ENCODE measurements at regions not wholly inside any gene's neighbourhood (a gene's known extent, or its start where the extent isn't known, plus 50 kb on each side); places are given as distances from the start of the nearest gene placed in this dataset.

DNA sequence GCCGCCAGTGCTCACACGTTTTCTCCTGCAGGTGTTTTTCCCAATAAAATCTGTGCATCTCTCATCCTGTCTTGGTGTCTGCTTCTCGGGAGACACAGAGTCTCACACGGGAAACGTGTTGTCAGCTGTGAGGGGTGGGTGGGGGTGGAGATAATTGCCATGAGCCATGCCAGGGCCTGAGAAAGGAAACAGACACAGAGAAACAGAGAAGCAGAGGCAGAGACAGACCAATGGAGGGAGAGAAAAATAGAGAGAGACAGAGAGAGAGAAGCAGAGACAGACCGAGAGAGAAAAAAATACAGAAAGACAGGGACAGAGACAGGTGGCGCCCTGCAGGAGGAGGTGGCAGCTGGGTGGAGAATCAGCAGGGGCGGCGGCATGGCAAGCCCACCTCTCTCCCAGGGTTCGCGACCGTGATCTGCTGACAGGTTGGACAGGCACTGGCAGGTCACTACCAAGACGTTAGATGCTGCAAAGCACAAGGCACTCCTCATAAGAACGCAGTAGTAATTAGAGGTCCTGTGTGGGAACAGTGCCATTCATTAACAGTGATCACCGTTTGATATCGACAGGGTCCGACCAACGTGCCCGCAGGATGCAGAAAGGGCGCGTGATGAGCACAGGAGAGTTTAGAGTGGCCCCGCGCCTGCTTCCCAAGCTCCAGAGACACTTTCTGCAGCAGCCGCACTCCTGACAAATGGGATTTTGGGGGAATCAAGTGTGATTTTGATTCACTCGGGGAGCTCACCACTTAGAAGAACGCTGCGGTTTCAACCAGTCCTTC lies 70.5 kb upstream of the INSIG1 start:
- in situ Hi-C loops (cut with HindIII; ENCODE audit: low sequenced_read_pairs) = no loop called here

DNA sequence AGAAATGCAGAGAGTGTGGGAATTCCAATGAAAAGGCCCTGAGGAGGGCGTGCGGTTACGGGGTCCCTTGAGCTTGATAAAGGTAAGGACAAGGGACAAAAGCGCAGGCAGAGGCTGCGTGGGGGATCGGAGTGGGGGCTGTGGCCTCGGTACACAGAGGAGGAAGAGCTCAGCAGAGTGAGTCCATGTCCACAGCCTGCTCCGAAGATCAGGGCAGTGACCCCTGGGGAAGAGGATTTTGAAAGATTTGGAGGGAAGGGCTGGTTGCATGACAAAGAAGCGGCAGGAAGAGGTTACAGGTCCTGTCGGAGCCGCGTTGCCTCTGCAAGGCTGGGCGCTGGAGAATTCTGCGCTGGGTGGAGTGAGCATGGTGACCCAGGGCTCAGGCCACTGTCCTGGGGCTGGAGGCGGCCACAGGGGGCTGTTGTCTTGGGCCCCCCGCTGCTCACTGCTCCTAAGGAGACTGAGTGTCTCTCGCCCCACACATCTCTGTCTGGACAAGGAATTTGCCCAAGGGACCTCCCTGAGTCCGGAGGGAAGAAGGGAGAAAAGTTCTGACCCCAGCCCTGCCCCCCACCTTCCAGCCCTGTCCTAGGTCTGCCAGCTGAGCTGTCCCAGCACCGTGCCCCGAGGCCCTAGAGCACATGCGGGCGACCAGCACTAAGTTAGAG lies 69.8 kb upstream of the INSIG1 start:
- in situ Hi-C loops (cut with HindIII; ENCODE audit: low sequenced_read_pairs) = no loop called here

DNA sequence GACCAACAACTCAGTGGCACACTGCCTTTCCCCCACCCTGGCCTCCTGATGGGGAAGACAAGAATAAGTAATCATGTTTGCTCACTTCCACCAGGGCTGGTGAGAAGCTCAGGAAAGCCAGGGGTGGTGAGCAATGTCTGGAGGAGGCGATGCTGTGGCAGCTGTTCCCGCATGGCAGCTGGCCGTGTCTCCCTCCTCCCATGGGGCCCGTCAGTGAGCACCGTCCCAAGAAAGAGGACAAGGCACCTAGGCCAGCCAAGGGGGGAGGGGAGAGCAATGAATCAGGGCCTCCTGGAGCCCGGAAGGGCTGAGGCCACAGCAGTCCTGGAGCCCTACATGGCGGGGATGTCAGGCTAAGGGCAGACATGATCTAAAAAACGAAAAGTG lies 69.2 kb upstream of the INSIG1 start:
- in situ Hi-C loops (cut with HindIII; ENCODE audit: low sequenced_read_pairs) = no loop called here

DNA sequence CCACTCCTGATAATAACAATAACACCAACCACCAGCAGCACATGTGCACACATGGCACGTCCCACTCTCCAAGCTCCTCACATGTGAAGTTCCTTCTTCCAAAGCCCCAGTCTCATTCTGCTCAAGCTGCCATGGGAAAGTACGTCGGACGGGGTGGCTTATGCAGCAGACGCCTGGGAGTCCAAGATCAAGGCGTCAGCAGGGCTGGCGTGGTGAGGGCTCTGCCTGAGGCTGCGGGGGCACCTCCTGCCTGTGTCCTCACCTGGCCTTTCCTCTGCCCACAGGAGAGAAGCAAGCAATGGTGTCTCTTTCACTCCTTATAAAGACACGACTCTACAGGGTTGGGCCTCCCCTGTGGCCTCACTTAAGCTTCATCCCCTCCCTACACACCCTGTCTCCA lies 68.8 kb upstream of the INSIG1 start:
- in situ Hi-C loops (cut with HindIII; ENCODE audit: low sequenced_read_pairs) = no loop called here

DNA sequence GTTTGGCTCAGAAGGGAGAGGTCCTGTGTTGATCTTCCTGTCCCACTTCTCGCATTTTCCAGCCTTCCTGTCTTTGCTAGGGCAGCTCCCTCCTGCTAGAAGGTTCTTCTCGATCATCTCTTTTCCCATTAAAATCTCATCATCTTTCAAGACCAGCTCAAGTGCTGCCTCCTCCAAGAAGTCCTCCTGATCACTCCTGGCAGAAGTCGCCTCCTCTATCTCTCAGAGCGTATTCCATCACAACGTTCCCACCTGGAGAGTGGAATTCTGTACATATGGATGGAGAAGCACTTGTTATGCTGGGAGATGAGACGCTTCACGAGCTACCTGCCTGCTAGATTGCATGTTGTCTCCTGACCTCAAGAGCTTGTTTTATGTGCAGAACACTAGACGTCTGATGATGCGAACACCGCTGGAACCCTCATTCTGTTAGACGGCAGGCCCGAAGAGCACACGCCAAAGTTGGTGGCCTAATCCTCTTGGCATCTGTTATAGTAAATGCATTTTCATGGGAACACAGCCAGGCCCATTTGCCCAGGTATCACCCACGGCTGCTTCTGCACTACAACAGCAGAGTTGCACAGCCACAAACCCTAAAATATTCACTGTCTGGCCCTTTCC lies 68.0 kb upstream of the INSIG1 start:
- in situ Hi-C loops (cut with HindIII; ENCODE audit: low sequenced_read_pairs) = loop anchor here (5.0 kb wide), 1 partner anchor 53 kb away; no protein-coding TSS in a partner anchor

DNA sequence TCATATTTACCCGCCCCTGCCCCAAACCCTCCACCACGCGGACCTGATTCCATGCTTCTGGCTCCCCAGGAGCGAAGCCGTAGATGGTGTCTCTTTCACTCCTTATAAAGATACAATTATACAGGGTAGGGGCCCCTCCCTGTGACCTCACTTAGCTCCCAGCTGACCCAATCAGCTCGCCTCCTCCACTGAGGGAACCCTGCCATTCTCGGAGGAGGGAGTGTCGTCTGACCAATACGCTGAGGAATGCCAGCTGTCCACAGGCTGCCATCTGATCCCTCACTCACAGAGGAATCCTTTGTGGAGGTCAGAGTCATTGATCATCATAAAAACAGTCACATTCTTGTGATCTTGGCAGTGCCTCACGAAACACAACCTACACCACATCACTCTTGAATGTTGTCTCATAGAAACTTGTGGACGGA lies 67.5 kb upstream of the INSIG1 start:
- in situ Hi-C loops (cut with HindIII; ENCODE audit: low sequenced_read_pairs) = loop anchor here (5.0 kb wide), 1 partner anchor 52 kb away; no protein-coding TSS in a partner anchor

DNA sequence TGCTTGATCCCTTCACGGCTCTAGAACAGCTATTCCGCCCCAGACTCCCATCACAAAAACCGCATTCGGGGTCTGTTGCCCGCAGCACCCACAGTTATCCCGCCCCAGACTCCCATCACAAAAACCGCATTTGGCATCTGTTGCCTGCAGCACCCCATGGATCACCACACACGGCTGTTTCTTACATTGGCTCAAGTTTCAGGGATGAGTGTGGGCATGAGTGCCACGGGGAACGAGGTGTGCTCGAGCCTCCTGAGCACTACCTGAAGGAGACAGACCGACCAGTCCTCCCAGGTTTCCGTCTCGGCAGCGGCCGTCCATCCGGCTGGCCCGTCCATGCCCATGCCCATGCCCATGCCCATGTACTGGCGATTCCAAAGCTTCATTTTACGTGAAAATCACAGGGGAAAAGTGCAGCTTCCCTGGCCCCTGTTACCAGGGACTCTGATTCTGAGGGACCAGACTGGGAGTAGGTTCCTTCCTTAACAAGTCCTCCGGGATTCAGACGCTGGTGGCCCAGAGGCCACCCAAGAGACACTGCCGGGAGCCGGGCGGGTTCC lies 66.4 kb upstream of the INSIG1 start:
- in situ Hi-C loops (cut with HindIII; ENCODE audit: low sequenced_read_pairs) = loop anchor here (5.0 kb wide), 1 partner anchor 51 kb away; no protein-coding TSS in a partner anchor

DNA sequence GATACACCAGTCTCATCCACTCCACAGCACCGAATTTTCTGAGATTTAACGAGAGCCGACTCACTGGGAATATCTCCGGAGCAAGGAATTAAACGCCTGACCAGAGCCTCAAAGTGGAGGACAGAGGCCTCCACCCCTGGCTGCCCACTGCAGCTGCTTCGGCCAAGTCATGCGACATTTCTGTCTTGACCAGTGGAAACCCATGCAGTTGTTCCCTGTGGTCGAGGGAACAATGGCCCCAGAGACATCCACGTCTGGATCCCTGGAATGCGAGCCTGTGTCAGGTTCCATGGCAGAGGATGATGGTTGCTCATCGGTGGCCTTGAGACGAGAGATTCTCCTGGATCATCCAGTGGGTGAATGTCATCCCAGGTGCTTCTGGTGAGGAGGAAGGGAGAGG lies 65.7 kb upstream of the INSIG1 start:
- in situ Hi-C loops (cut with HindIII; ENCODE audit: low sequenced_read_pairs) = loop anchor here (5.0 kb wide), 1 partner anchor 50 kb away; no protein-coding TSS in a partner anchor

DNA sequence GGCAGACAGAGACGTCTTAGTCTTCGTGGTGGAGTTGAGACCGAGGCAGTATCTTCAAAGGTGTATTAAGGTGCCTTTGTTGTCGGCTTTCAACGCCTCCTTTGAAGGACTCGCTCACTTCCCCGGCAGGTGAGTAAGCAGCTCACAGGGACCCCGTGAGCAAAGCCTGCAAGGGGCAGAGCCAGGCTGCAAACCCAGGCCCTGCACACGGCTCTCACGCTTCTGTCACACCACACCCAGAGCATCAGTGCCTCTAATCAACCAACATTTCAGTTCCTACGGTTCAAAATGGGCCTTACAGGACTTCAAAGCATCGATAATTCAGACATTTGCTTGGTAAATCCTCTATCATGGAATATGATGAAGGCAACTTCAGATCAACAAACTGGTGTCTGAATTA lies 64.8 kb upstream of the INSIG1 start:
- in situ Hi-C loops (cut with HindIII; ENCODE audit: low sequenced_read_pairs) = loop anchor here (5.0 kb wide), 1 partner anchor 49 kb away; no protein-coding TSS in a partner anchor

DNA sequence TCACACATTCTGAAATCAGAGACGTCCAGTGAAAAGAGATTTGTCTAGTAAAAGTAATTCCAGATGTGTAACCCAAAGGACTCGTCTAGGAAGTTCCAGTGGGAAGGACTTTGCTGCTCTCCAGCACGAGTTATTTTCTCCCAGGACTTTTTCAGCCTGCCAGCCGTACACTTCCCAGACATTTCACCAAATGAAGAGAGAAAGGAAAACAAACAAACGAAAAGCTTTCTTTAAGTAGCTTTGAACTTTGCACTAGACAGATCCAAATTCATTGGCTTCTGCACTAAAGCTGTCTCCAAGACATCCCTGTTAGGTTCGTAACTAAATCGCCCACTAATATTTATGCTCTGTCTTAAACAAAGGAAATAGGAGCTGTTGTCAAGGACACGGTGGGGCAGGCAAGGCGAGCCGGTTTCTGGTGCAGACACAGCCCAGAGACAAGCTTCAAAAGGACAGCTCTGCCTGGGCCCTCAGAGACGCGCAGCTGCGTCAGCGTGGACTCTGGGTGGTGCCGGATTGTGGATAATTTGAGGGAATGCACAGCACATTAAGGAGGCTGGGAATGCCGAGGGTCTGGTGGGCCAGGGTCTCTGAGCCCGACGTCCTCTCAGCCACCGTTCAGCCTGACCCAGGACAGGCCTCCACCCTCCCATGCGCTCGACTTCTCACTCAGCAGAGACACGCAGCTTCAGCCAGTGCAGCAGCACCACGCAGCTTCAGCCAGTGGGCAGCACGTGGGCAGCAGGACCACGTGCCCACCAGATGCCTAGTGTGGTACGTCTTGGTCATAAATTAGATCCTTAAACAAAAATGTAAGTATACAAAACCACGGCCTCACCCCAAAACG lies 64.1 kb upstream of the INSIG1 start:
- in situ Hi-C loops (cut with HindIII; ENCODE audit: low sequenced_read_pairs) = loop anchor here (5.0 kb wide), 1 partner anchor 49 kb away; no protein-coding TSS in a partner anchor

DNA sequence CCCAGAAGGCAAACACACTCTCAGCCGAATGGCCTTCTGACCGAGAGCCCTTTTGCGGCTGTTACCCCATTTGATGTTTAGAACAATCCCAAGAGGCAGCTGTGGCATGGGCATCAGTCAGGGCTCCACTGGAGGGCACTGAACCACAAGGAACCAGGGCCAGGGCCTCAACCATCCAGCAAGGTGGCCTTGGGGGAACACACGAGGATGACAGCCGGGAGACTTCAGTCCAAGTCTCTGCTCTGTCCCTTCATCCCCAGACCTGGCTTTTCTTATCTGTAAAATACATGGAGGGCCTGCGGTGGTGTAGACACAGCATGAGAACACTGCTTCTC lies 63.6 kb upstream of the INSIG1 start:
- in situ Hi-C loops (cut with HindIII; ENCODE audit: low sequenced_read_pairs) = loop anchor here (5.0 kb wide), 1 partner anchor 48 kb away; no protein-coding TSS in a partner anchor

DNA sequence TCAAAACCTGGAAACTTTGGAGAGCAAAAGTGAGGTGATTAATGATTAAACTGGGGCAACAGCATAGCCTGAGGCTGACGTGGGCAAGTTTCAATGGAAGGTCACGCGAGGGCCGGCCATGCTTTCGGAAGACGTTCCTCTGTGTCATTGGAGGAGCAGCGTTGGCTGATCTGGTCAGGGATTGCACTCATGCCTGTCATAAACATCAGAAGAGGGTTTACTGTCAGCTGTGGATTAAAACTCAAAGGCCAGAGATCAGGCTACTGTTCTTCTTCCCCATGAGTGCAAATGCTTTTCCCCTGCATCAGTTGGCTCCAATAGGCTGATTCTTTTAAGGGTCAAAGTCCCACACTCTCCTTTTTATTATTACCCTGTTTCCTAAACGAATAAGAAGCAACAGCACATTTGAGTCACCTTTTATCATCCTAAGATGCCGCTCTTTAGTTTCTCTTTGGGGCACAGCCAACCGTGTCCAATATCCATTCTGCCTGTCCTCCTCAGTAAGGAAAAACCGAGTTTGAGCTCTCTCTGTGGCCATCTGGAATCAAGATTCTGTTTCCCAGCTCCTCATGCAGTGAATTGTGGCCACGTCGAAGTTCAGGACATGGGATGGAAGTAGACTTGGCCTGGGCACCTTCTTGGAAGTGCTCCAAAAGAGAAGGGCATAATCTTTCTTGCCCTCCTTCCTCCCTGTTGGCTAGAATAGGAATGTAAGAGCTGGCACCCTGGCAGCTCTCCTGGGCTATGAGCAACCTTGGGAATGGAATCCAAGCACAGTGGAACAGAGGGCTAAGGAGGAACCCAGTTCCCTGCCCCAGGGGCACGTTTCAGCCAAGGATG lies 62.5 kb upstream of the INSIG1 start:
- in situ Hi-C loops (cut with HindIII; ENCODE audit: low sequenced_read_pairs) = loop anchor here (5.0 kb wide), 1 partner anchor 47 kb away; no protein-coding TSS in a partner anchor

DNA sequence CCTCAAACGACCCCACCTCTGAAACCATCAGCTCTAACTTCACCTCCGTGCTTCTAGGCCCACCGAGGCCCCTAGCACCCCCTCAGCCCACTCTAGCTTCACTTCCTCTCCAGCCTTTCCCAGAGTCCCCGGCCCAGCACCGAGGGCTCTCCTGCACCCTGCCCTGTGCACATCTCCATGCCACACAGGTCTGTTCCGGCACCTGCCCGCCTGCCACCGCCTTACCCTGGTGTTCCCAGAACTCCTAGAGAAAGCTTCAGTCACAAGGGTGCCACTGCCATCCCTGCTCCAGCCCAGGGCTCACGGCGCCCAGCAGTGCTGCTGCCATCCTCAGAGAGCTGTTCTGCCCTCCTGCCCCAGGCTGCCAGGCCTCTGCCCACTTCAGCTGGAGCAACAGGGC lies 61.3 kb upstream of the INSIG1 start:
- in situ Hi-C loops (cut with HindIII; ENCODE audit: low sequenced_read_pairs) = no loop called here

DNA sequence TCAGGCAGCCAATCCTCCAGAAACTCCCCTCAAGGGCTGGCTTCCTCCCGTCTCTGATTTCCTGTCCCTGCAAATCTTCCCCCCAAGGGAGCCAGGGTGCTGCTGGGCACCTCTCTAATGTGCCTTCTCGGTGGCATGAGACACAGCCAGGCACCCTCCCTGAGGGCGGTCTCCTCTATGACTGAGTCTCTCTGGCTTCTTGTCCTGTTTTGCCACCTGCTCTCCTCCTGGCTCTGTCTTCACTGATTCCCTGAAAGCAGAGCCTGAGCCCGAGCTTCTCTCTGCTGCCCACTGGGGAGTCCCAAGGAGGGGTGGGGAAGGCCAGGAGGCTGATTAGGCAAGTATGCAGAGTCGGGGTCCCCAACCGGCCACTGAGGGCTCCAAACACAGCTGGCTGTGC lies 60.4 kb upstream of the INSIG1 start:
- in situ Hi-C loops (cut with HindIII; ENCODE audit: low sequenced_read_pairs) = no loop called here

DNA sequence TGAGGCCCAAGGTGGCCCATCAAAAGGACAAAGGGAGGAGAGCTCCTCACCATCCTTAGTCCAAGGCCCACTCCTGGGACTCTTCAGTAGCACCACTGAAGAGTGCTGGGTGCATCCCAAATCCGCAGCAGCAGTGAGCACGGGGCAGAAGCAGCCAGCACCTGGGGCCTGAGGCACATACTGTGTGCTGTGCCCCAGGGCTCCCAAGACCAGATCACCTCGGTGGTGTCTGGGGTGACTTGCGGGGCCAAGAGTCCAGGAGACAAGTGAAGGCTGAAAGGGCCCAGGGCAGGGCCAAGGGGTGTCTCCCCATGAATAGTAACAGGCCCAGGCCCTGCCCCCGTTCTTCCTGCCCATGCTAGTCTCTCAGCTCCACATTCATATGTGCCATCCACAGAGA lies 59.9 kb upstream of the INSIG1 start:
- in situ Hi-C loops (cut with HindIII; ENCODE audit: low sequenced_read_pairs) = no loop called here

DNA sequence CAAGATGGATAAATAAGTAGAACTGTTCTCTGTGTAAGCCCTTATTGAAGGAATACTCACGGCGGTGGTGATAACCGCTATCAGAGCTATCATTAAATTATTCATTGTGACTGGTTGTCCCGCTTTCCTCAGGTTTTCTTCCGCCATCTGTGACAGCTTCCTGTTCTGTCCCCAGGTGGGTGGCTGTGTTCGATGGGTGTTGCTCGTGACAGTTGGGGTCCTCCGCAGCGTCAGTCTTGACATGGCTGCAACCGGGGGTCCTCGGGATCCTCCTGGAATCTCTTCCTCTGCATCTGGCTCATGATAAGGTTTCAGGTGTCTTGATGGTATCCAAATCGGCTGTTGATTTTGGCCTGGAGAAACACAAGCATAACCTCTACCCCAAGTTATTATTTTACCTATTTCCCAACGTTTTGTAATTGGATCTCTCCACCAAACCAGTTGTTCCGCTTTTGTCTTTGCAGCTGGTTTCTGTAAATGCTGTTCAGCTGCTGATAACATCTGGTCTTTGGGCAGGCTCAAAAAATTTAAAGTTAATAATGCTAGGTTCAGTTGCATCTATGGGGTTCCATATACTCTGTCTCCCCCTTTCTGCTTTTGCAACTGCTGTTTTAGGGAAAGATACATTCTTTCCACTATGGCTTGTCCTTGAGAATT lies 58.1 kb upstream of the INSIG1 start:
- in situ Hi-C loops (cut with HindIII; ENCODE audit: low sequenced_read_pairs) = loop anchor here (5.0 kb wide), 1 partner anchor 47 kb away; no protein-coding TSS in a partner anchor

DNA sequence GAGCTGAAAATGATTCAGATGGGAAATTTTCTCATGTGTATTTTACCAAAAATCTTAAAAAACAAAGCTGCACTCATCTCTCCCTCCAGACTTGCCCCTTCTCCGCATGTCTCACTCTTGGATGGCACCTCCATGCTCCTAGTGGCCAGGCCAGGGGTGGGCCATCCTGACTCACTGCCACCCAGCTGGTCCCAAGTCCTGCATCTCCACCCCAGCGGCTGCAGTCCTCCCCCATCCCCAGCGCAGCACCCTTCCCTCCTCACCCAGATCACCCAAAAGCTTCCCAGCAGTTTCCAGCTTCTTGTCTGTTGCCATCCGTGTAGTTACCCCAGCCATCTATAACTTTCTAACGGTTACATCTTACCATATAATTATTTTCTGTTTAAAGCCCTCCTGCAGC lies 53.0 kb upstream of the INSIG1 start:
- in situ Hi-C loops (cut with HindIII; ENCODE audit: low sequenced_read_pairs) = loop anchor here (5.0 kb wide), 1 partner anchor 52 kb away; no protein-coding TSS in a partner anchor

DNA sequence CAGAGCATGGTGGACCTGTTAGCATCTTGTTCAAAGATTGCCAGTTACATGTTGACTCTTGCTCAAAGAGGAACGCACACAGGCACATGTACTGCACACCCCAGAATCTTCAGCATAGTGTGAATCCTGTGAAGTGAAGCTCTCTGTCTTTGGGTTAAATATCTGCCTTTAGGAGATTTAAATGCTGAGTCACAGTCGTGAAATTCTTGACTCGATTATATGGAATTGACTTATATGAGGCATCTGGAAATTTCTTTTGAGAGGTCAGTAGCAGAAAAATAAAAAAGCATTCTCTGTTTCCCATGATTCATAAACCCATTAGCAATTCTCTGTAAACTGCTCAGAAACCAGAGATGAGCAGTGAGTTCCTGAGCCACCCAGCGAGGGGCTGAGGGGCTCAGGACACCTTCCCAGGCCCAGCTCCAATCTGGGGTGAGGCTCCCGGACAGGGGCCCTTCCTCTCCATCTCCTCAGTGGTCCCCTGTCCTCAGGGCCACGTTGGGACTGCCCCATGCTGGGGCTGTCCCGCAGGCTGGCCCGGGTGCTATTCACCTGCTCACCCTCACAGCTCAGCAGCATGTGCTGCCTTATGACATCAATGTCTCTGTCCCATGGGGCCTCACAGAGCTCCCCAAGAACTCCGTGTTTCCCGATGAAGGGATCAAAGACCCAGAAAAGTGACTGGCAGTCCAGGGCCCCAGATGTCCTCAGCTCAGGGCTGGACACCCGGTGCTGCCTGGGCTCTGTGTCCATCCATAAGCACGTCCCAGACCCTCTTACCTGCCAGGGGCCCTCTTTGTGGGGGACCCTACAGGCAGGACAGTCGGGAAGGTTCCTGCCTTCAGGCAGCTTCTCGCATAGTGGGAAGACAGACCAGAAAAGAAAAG lies 50.0 kb upstream of the INSIG1 start:
- in situ Hi-C loops (cut with HindIII; ENCODE audit: low sequenced_read_pairs) = no loop called here

Measured in endothelial cell of hepatic sinusoid (primary cell).